Left renal pelvis (tissue), 4 donors: ENCODE measurements at regions not wholly inside any gene's neighbourhood (a gene's known extent, or its start where the extent isn't known, plus 50 kb on each side); places are given as distances from the start of the nearest gene placed in this dataset.

Experiments used
- DNase-seq, 4 donors: peaks; one replicate each; pipeline ENCODE4 v3.0.0-alpha.2; 2013; ENCODE audit warnings: low read depth in 4 of 4, low spot score in 3 of 4

GRCh38 chr7:156140896-156141295 lies 328.6 kb upstream of the SHH start:
- DNase-seq = no peak

GRCh38 chr7:156140447-156140846 lies 328.2 kb upstream of the SHH start:
- DNase-seq = no peak

GRCh38 chr7:156139633-156140032 lies 327.4 kb upstream of the SHH start:
- DNase-seq = no peak

- no peak for DNase-seq
Observed at GRCh38 chr7:156139112-156139511, 326.8 kb upstream of the SHH start.

- no peak for DNase-seq
Observed at GRCh38 chr7:156131881-156132280, 319.6 kb upstream of the SHH start.

- no peak for DNase-seq
Observed at GRCh38 chr7:156129522-156129921, 317.3 kb upstream of the SHH start.

GRCh38 chr7:156128496-156128895 lies 316.2 kb upstream of the SHH start:
- DNase-seq = no peak

- DNase-seq = no peak
Observed at GRCh38 chr7:156127166-156128134, 315.2 kb upstream of the SHH start.

GRCh38 chr7:156125841-156126730 lies 313.8 kb upstream of the SHH start:
- no peak for DNase-seq

GRCh38 chr7:156124356-156124755 lies 312.1 kb upstream of the SHH start:
- no peak for DNase-seq

GRCh38 chr7:156123362-156123761 lies 311.1 kb upstream of the SHH start:
- no peak for DNase-seq

- DNase-seq = no peak
Observed at GRCh38 chr7:156122752-156123354, 310.6 kb upstream of the SHH start.

- no peak for DNase-seq
Observed at GRCh38 chr7:156121956-156122355, 309.7 kb upstream of the SHH start.

- DNase-seq = no peak
Observed at GRCh38 chr7:156121434-156121833, 309.2 kb upstream of the SHH start.

GRCh38 chr7:156120552-156120951 lies 308.3 kb upstream of the SHH start:
- DNase-seq = no peak

GRCh38 chr7:156119771-156120170 lies 307.5 kb upstream of the SHH start:
- DNase-seq = no peak

- DNase-seq = no peak
Observed at GRCh38 chr7:156118248-156118645, 306.0 kb upstream of the SHH start.

- no peak for DNase-seq
Observed at GRCh38 chr7:156117542-156118247, 305.4 kb upstream of the SHH start.

- DNase-seq = no peak
Observed at GRCh38 chr7:156116514-156117215, 304.4 kb upstream of the SHH start.

- no peak for DNase-seq
Observed at GRCh38 chr7:156115582-156115981, 303.3 kb upstream of the SHH start.
